Activated CD8-positive, alpha-beta T cell treated with anti-CD3 and anti-CD28 coated beads for 36 hours (primary cell): ENCODE measurements at regions not wholly inside any gene's neighbourhood (a gene's known extent, or its start where the extent isn't known, plus 50 kb on each side); places are given as distances from the start of the nearest gene placed in this dataset.

ENCODE experiments used
- ATAC-seq: fragments of 200-7000 bp; cut with Tn5 transposase; one replicate; pipeline ENCODE4 v1.10.0; 2021; ENCODE audit warnings: mild to moderate bottlenecking, moderate library complexity
- CTCF ChIA-PET: fragments of 350-600 bp; sonication (Branson Sonifier 250); formaldehyde crosslinking; loops from one replicate; lab custom pipeline; 2021; ENCODE audit warnings: antibody characterized with exemption; lab: Charles Lee
- POLR2A ChIA-PET: fragments of 350-600 bp; sonication (Branson Sonifier 250); formaldehyde crosslinking; loops from one replicate; lab custom pipeline; 2021; ENCODE audit warnings: antibody characterized with exemption; lab: Charles Lee
- DNase-seq: peaks from one replicate; pipeline ENCODE4 v3.0.0-alpha.2; 2020
- H3K27ac Mint-ChIP-seq: one replicate; pipeline ENCODE4 v1.8.0; 2021; ENCODE audit warnings: mild to moderate bottlenecking, mixed read lengths
- H3K27me3 Mint-ChIP-seq: one replicate; pipeline ENCODE4 v1.8.0; 2021; ENCODE audit warnings: mixed read lengths
- H3K36me3 Mint-ChIP-seq: one replicate; pipeline ENCODE4 v1.8.0; 2021; ENCODE audit warnings: low read depth, mixed read lengths
- H3K4me1 Mint-ChIP-seq: one replicate; pipeline ENCODE4 v1.8.0; 2021; ENCODE audit warnings: low read depth, mixed read lengths
- H3K4me3 Mint-ChIP-seq: one replicate; pipeline ENCODE4 v1.8.0; 2021; ENCODE audit warnings: mild to moderate bottlenecking, moderate library complexity, mixed read lengths
- H3K9me3 Mint-ChIP-seq: one replicate; pipeline ENCODE4 v1.8.0; 2021; ENCODE audit warnings: mixed read lengths
- CTCF ChIP-seq: fragments of 200-600 bp; IDR thresholded peaks from one replicate; pipeline ENCODE4 v1.8.0; 2022; ENCODE audit warnings: antibody characterized with exemption, mild to moderate bottlenecking
- intact Hi-C: fragments of 100-400 bp; cut with micrococcal nuclease; formaldehyde crosslinking; loops from one replicate; pipeline ENCODE4 v1.10.0; 2022

DNA sequence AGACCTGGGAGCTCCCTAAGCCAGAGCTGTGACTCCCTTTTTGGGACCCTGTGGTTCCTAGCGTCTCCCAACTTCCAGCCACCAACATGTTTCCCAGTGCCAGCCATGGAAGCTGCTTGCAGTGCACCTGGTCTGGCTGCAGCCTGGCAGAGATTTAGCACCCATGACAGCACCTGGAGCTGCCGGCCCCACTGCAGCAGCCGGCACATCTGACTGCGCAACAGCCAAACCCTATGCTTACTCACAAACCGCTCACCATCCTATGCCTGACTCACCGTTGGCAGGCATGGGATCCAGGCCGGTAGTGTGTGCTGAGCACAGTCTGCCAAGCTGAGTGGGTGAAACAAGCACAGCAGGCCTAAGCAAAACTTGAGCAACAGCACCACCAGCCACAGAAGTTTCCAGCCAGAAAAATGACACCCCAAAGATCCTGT is 435.9 kb upstream of the PRMT6 start:
- intact Hi-C loops = no loop called here
- Mint-ChIP-seq H3K9me3 (no peaks in the 10 kb centered on the region), H3K4me3 (no peak overlapping the region), H3K36me3 (no peaks in the 10 kb centered on the region), H3K27me3 (no peaks in the 10 kb centered on the region), H3K27ac (no peak overlapping the region), H3K4me1 (no peaks in the 10 kb centered on the region)
- no peak for TF ChIP-seq CTCF
- no peak for ATAC-seq
- ChIA-PET POLR2A (no interaction called here), CTCF (no interaction called here)
- DNase-seq = no peak

- CTCF ChIA-PET = no interaction called here
- ATAC-seq (no peak), DNase-seq (no peak)
- Mint-ChIP-seq H3K36me3 (no peaks in the 10 kb centered on the region), H3K4me1 (no peaks in the 10 kb centered on the region), H3K9me3 (peaks cover 2% of the 10 kb centered on the region), H3K27ac (no peak overlapping the region), H3K4me3 (no peak overlapping the region), H3K27me3 (no peaks in the 10 kb centered on the region)
- no peak for TF ChIP-seq CTCF
- POLR2A ChIA-PET = no interaction called here
- intact Hi-C loops = no loop called here
Observed at GRCh38 chr1:106621853-106622252, 434.6 kb upstream of the PRMT6 start.

GRCh38 chr1:106637566-106637965 is 418.9 kb upstream of the PRMT6 start:
- no peaks in the 10 kb centered on the region for H3K4me1 Mint-ChIP-seq
- no peak overlapping the region for H3K27ac Mint-ChIP-seq
- H3K36me3 Mint-ChIP-seq = no peaks in the 10 kb centered on the region
- intact Hi-C loops = no loop called here
- H3K27me3 Mint-ChIP-seq = no peaks in the 10 kb centered on the region
- DNase-seq = no peak
- TF ChIP-seq CTCF = no peak
- H3K9me3 Mint-ChIP-seq = peaks cover 3% of the 10 kb centered on the region
- no peak overlapping the region for H3K4me3 Mint-ChIP-seq
- CTCF ChIA-PET = no interaction called here
- POLR2A ChIA-PET = no interaction called here
- ATAC-seq = no peak

DNA sequence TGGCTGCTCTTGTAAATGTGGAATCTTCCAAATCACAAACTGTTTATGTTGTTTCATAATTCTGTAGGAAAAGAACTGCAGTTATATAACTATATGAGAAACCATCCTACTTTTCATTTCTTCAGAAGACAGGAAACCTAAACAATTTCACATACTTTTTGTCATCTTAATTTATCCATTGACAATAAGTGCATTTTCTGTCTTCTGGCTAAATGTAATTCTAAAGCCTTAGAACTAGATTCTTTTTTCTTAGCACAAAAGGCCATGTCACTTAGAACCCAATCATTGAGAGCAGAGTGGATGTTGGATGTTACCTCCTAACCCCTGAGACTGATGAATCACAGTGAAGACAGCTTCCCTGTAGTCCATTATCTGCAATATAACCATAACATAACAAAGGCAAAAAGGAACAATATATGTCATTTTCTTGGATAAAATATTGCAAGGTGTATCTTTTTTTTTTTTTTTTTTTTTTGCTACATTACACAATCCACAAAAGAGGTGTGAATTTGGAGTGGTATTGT is 410.2 kb upstream of the PRMT6 start:
- no peak overlapping the region for H3K4me3 Mint-ChIP-seq
- ATAC-seq (no peak), DNase-seq (no peak)
- H3K27me3 Mint-ChIP-seq = no peaks in the 10 kb centered on the region
- intact Hi-C loops = no loop called here
- no peaks in the 10 kb centered on the region for H3K36me3 Mint-ChIP-seq
- H3K27ac Mint-ChIP-seq = no peak overlapping the region
- ChIA-PET CTCF (no interaction called here), POLR2A (no interaction called here)
- H3K4me1 Mint-ChIP-seq = no peaks in the 10 kb centered on the region
- TF ChIP-seq CTCF = no peak
- no peaks in the 10 kb centered on the region for H3K9me3 Mint-ChIP-seq

GRCh38 chr1:106646816-106647215 is 409.7 kb upstream of the PRMT6 start:
- DNase-seq (no peak), ATAC-seq (no peak)
- Mint-ChIP-seq H3K4me1 (no peaks in the 10 kb centered on the region), H3K27ac (no peak overlapping the region), H3K4me3 (no peak overlapping the region), H3K36me3 (no peaks in the 10 kb centered on the region), H3K9me3 (no peaks in the 10 kb centered on the region), H3K27me3 (no peaks in the 10 kb centered on the region)
- TF ChIP-seq CTCF = no peak
- CTCF ChIA-PET = no interaction called here
- intact Hi-C loops = no loop called here
- POLR2A ChIA-PET = no interaction called here
